Tibial artery (tissue), 4 donors: ENCODE measurements at regions not wholly inside any gene's neighbourhood (a gene's known extent, or its start where the extent isn't known, plus 50 kb on each side); places are given as distances from the start of the nearest gene placed in this dataset.
"Not testable (repeated sequence)": the region's sequence is repeated elsewhere in the genome, so short reads cannot be mapped to it uniquely, and the experiment has no call there.

Source experiments
- DNase-seq, 2 donors: peaks; one replicate each; pipeline ENCODE4 v3.0.0-alpha.2; 2019
- H3K27ac ChIP-seq, 2 donors: fragments of 200-600 bp; sonication (generic) in 1 of 2; 1 replicate in 1 of 2; 2 replicates in 1 of 2; pipeline ENCODE4 v1.5.1; 2018 to 2019; ENCODE audit warnings: mild to moderate bottlenecking in 1 of 2
- H3K27me3 ChIP-seq, 2 donors: fragments of 200-600 bp; sonication (generic) in 1 of 2; one replicate each; pipeline versions ENCODE4 v1.5.1 to v1.6.0; 2016 to 2019
- H3K36me3 ChIP-seq, 3 donors: fragments of 200-600 bp; sonication (generic) in 2 of 3; one replicate each; pipeline ENCODE4 v1.5.1; 2016 to 2019; ENCODE audit warnings: mild to moderate bottlenecking in 2 of 3
- H3K4me1 ChIP-seq, 4 donors: fragments of 200-600 bp; sonication (generic) in 2 of 4; 1 replicate in 3 of 4; 2 replicates in 1 of 4; pipeline ENCODE4 v1.5.1; 2016 to 2019
- H3K4me3 ChIP-seq, 2 donors: fragments of 200-600 bp; sonication (generic) in 1 of 2; 1 replicate in 1 of 2; 2 replicates in 1 of 2; pipeline ENCODE4 v1.5.1; 2018 to 2019; ENCODE audit warnings: mild to moderate bottlenecking in 2 of 2
- H3K9me3 ChIP-seq, 3 donors: fragments of 200-600 bp; sonication (generic) in 1 of 3; one replicate each; pipeline ENCODE4 v1.5.1; 2016 to 2019
- CTCF ChIP-seq, 2 experiments: fragments of 200-600 bp in 1 of 2; fragments of 450-650 bp in 1 of 2; IDR thresholded peaks; one replicate each; pipeline ENCODE4 v1.5.1; 2017 to 2019; ENCODE audit warnings: antibody characterized with exemption in 2 of 2, mild to moderate bottlenecking in 1 of 2, moderate library complexity in 1 of 2
- intact Hi-C: fragments of 100-400 bp; cut with DNase I; formaldehyde crosslinking; loops from one replicate; pipeline ENCODE4 v1.15.0; 2023; ENCODE audit warnings: low total_unique reads

DNA sequence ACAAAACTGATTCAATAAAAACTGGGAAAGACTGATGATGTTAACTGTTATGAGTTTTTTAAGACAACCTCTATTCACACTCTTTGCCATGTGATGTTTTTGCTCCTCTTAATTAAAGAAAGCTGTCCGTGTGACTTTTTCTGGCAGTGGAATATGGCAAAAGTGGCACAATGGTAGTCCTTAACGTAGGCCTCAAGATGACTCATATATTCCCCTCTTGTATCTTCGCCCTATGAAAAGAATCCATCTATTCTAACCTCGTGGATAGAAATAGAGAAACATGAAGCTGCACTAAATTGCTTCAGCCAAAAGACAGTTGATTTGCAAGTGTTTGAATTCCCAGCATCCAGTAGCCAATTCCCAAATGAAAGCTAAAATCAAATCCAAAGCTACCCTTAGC is 603.8 kb upstream of the PCDH7 start:
- no peaks in the 10 kb centered on the region for H3K27me3 ChIP-seq
- H3K27ac ChIP-seq = no peak overlapping the region
- no peak overlapping the region for H3K4me3 ChIP-seq
- no peaks in the 10 kb centered on the region for H3K36me3 ChIP-seq
- no peak for TF ChIP-seq CTCF (IDR thresholded peaks at IDR 0.05)
- no peaks in the 10 kb centered on the region for H3K9me3 ChIP-seq
- no peak for DNase-seq
- intact Hi-C loops = no loop called here
- no peaks in the 10 kb centered on the region for H3K4me1 ChIP-seq

- H3K36me3 ChIP-seq = no peaks in the 10 kb centered on the region
- no peak overlapping the region for H3K4me3 ChIP-seq
- intact Hi-C loops = no loop called here
- no peaks in the 10 kb centered on the region for H3K27me3 ChIP-seq
- no peaks in the 10 kb centered on the region for H3K4me1 ChIP-seq
- no peak for DNase-seq
- H3K27ac ChIP-seq = no peak overlapping the region
- no peaks in the 10 kb centered on the region for H3K9me3 ChIP-seq
- no peak for TF ChIP-seq CTCF (IDR thresholded peaks at IDR 0.05)
Measured at GRCh38 chr4:30117433-30117832, 602.7 kb upstream of the PCDH7 start.

- no peaks in the 10 kb centered on the region for H3K27me3 ChIP-seq
- no peaks in the 10 kb centered on the region for H3K36me3 ChIP-seq
- no peak for DNase-seq
- no peak overlapping the region for H3K27ac ChIP-seq
- H3K9me3 ChIP-seq = no peaks in the 10 kb centered on the region
- no peak for TF ChIP-seq CTCF (IDR thresholded peaks at IDR 0.05)
- peaks cover 0 to 6% (median 0%) of the 10 kb centered on the region in 4 donors for H3K4me1 ChIP-seq
- H3K4me3 ChIP-seq = no peak overlapping the region
- intact Hi-C loops = no loop called here
Measured at GRCh38 chr4:30122711-30123110, 597.5 kb upstream of the PCDH7 start.

- H3K36me3 ChIP-seq, DNase-seq, H3K27ac ChIP-seq, H3K27me3 ChIP-seq, H3K4me1 ChIP-seq, H3K9me3 ChIP-seq, H3K4me3 ChIP-seq, intact Hi-C loops: not testable (repeated sequence)
Measured at GRCh38 chr4:30124621-30125020, 595.5 kb upstream of the PCDH7 start.

- TF ChIP-seq CTCF (IDR thresholded peaks at IDR 0.05) = no peak
- peaks cover 0 to 6% (median 0%) of the 10 kb centered on the region in 4 donors for H3K4me1 ChIP-seq
- H3K27me3 ChIP-seq = no peaks in the 10 kb centered on the region
- H3K36me3 ChIP-seq = no peaks in the 10 kb centered on the region
- H3K9me3 ChIP-seq = no peaks in the 10 kb centered on the region
- intact Hi-C loops = no loop called here
- H3K27ac ChIP-seq = no peak overlapping the region
- no peak overlapping the region for H3K4me3 ChIP-seq
- DNase-seq = no peak
Measured at GRCh38 chr4:30125868-30126267, 594.3 kb upstream of the PCDH7 start.

DNA sequence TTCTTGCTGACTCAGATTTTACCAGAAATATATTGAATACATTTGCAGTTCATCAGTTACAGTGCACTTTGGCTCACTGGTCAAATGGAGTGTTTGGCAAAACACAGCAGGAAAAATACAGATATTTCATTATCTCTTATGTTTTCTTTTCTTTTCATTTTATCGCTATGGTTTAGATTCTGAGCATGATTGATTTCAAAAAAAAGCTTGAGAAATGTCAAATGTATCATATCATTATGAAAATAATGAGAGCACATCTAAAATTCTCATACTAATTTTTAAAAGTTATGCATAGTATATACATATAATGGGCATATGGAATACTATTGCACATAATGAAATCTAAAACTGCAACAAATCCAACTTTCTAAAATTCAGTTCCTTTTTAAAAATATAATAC is 593.8 kb upstream of the PCDH7 start:
- Histone ChIP-seq H3K27ac (no peak overlapping the region), H3K4me3 (no peak overlapping the region), H3K27me3 (no peaks in the 10 kb centered on the region), H3K9me3 (no peaks in the 10 kb centered on the region), H3K36me3 (no peaks in the 10 kb centered on the region), H3K4me1 (peaks cover 0 to 6% (median 0%) of the 10 kb centered on the region in 4 donors)
- no peak for DNase-seq
- intact Hi-C loops = no loop called here
- TF ChIP-seq CTCF (IDR thresholded peaks at IDR 0.05) = no peak

DNA sequence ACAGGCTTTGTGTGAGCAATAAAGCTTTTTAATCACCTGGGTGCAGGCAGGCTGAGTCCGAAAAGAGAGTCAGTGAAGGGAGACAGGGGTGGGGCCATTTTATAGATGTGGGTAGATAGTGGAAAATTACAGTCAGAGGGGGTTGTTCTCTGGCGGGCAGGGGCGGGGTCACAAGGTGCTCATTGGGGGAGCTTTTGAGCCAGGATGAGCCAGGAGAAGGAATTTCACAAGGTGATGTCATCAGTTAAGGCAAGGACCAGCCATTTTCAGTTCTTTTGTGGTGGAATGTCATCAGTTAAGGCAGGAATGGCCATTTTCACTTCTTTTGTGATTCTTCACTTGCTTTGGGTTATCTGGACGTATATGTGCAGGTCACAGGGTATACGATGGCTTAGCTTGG is 571.3 kb upstream of the PCDH7 start:
- H3K27ac ChIP-seq, intact Hi-C loops, H3K36me3 ChIP-seq, H3K27me3 ChIP-seq, H3K4me3 ChIP-seq, H3K9me3 ChIP-seq, DNase-seq, H3K4me1 ChIP-seq: not testable (repeated sequence)

DNA sequence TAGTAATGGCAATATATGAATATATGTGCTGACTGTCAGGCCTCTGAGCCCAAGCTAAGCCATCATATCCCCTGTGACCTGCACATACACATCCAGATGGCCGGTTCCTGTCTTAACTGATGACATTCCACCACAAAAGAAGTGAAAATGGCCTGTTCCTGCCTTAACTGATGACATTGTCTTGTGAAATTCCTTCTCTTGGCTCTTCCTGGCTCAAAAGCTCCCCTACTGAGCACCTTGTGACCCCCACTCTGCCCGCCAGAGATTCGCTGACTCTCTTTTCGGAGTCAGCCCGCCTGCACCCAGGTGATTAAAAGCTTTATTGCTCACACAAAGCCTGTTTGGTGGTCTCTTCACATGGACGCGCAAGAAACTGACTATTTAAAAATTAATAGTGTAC is 570.6 kb upstream of the PCDH7 start:
- H3K36me3 ChIP-seq, H3K27ac ChIP-seq, H3K9me3 ChIP-seq, DNase-seq, H3K4me1 ChIP-seq, H3K27me3 ChIP-seq, intact Hi-C loops, H3K4me3 ChIP-seq: not testable (repeated sequence)
